ENCODE measurements at regions not wholly inside any gene's neighbourhood (a gene's known extent, or its start where the extent isn't known, plus 50 kb on each side); places are given as distances from the start of the nearest gene placed in this dataset.

- ChIA-PET RAD21 (ENCODE audit: low non-redundant PET in 1 of 2, low total read pairs in 2 of 2, uncharacterized antibody in 2 of 2, unreplicated experiment in 2 of 2) (no interaction called here), POLR2A (no interaction called here), CTCF (no interaction called here)
- DNase-seq (ENCODE audit: low read depth, low spot score) (no peak), ATAC-seq (0 out of 2 replicates have a peak, but pooled peaks have one; percentile 42)
- Histone ChIP-seq H3K9me3 (ENCODE audit: control insufficient read depth in 1 of 2, insufficient read depth in 1 of 2, low read depth in 1 of 2, low read length in 2 of 2) (no peaks in the 10 kb centered on the region), H3K36me3 (ENCODE audit: control insufficient read depth in 1 of 2, insufficient read depth in 2 of 2, low read length in 2 of 2) (no peaks in the 10 kb centered on the region), H2AFZ (ENCODE audit: low read depth, low read length, poor library complexity, severe bottlenecking) (no peak overlapping the region), H3K4me3 (replicated peaks in 1 of 2; ENCODE audit: low read depth in 1 of 2, low read length in 2 of 2) (no peak overlapping the region), H3K9me2 (ENCODE audit: insufficient read depth) (no peaks in the 10 kb centered on the region), H3K4me1 (ENCODE audit: control insufficient read depth in 1 of 2, insufficient read depth in 2 of 2, low read length in 2 of 2) (no peaks in the 10 kb centered on the region), H3K27ac (ENCODE audit: low read depth, low read length) (no peak overlapping the region), H3K27me3 (ENCODE audit: insufficient read depth, low read length) (no peaks in the 10 kb centered on the region), H3K79me2 (ENCODE audit: insufficient read depth, low read length) (no peaks in the 10 kb centered on the region), H4K20me1 (ENCODE audit: insufficient read depth) (no peaks in the 10 kb centered on the region), H3K9ac (ENCODE audit: low read length) (no peak overlapping the region), H3K4me2 (ENCODE audit: low read length) (no peak overlapping the region)
- TF ChIP-seq POLR2AphosphoS5 (IDR thresholded peaks at IDR 0.05; ENCODE audit: low read depth, low read length) (no peak), EGR1 (IDR thresholded peaks at IDR 0.05; ENCODE audit: low read depth) (no peak), EZH2 (IDR thresholded peaks at IDR 0.05) (no peak), FOSL1 (IDR thresholded peaks at IDR 0.05; ENCODE audit: low read depth) (no peak), EZH2phosphoT487 (IDR thresholded peaks at IDR 0.05; ENCODE audit: borderline replicate concordance) (no peak), ZFX (IDR thresholded peaks at IDR 0.05) (no peak), MAX (IDR thresholded peaks at IDR 0.05) (no peak), SP1 (IDR thresholded peaks at IDR 0.05; ENCODE audit: low read depth) (no peak), YY1 (IDR thresholded peaks at IDR 0.05; ENCODE audit: extremely low read depth, insufficient replicate concordance, low read depth, low read length) (no peak), ZNF274 (IDR thresholded peaks at IDR 0.05; ENCODE audit: low read depth, low read length) (no peak), JUND (IDR thresholded peaks at IDR 0.05) (no peak), SRF (IDR thresholded peaks at IDR 0.05; ENCODE audit: low read depth) (no peak), POLR2A (IDR thresholded peaks at IDR 0.05; ENCODE audit: borderline replicate concordance, extremely low read depth, insufficient read depth, insufficient read length) (no peak), SIN3A (IDR thresholded peaks at IDR 0.05; ENCODE audit: low read depth) (no peak), TCF7L2 (IDR thresholded peaks at IDR 0.05; ENCODE audit: borderline replicate concordance, extremely low read depth, insufficient read depth, insufficient read length) (no peak), CBX3 (IDR thresholded peaks at IDR 0.05; ENCODE audit: low read depth) (no peak)
- TF ChIP-seq, protein P1, sequence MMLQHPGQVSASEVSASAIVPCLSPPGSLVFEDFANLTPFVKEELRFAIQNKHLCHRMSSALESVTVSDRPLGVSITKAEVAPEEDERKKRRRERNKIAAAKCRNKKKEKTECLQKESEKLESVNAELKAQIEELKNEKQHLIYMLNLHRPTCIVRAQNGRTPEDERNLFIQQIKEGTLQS (IDR thresholded peaks at IDR 0.05) = no peak
- TF ChIP-seq, protein P2, sequence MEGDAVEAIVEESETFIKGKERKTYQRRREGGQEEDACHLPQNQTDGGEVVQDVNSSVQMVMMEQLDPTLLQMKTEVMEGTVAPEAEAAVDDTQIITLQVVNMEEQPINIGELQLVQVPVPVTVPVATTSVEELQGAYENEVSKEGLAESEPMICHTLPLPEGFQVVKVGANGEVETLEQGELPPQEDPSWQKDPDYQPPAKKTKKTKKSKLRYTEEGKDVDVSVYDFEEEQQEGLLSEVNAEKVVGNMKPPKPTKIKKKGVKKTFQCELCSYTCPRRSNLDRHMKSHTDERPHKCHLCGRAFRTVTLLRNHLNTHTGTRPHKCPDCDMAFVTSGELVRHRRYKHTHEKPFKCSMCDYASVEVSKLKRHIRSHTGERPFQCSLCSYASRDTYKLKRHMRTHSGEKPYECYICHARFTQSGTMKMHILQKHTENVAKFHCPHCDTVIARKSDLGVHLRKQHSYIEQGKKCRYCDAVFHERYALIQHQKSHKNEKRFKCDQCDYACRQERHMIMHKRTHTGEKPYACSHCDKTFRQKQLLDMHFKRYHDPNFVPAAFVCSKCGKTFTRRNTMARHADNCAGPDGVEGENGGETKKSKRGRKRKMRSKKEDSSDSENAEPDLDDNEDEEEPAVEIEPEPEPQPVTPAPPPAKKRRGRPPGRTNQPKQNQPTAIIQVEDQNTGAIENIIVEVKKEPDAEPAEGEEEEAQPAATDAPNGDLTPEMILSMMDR (IDR thresholded peaks at IDR 0.05 in 2 of 3, conservative IDR thresholded peaks at IDR 0.05 in 1 of 3; ENCODE audit: borderline replicate concordance in 1 of 3, insufficient read depth in 1 of 3, low read depth in 2 of 3, low read length in 2 of 3) = no peak
- no TSS peak for BruUV-seq (replicated peaks)
- intact Hi-C loops (cut with micrococcal nuclease) = no loop called here
These were observed 551.4 kb upstream of the SGCG start for GRCh38 chr13:22629374-22629773.

All from HCT116 (cell line).